ENCODE measurements at regions not wholly inside any gene's neighbourhood (a gene's known extent, or its start where the extent isn't known, plus 50 kb on each side); places are given as distances from the start of the nearest gene placed in this dataset.
"Not testable (repeated sequence)": the region's sequence is repeated elsewhere in the genome, so short reads cannot be mapped to it uniquely, and the experiment has no call there.

DNA sequence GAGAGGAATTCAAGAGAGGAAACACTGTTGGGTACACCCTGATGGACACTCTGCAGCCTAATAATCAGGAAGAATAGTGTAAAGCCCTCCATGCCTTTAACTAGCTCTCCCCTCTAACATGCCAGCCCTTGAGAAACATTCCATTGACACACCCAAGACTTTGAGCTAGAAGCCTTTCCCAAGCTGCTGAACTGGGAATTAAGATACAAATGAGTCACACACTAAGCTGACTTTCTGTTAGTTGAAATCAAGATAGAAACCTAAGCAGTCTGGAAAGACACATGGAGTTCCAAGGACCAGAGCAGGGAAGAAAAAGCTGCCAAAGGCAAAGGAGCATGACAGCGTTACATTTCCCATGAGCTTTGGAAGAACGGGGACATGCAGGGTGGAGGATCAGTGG, 380.8 kb downstream of the NPHP4 start:
- no peak for TF ChIP-seq CTCF (IDR thresholded peaks at IDR 0.05)
- Mint-ChIP-seq H3K27me3 (peaks cover 23% of the 10 kb centered on the region), H3K4me3 (no peak overlapping the region), H3K4me1 (no peaks in the 10 kb centered on the region), H3K36me3 (ENCODE audit: low read depth) (no peaks in the 10 kb centered on the region), H3K9me3 (peaks cover 8% of the 10 kb centered on the region), H3K27ac (no peak overlapping the region)
- CTCF ChIA-PET: no interaction called here
- POLR2A ChIA-PET: no interaction called here
- intact Hi-C loops (cut with micrococcal nuclease): no loop called here
- DNase-seq (no peak), ATAC-seq (ENCODE audit: low read depth) (no peak)

GRCh38 chr1:5610432-5610831, 381.8 kb downstream of the NPHP4 start:
- Mint-ChIP-seq H3K4me3 (no peak overlapping the region), H3K27me3 (peaks cover 19% of the 10 kb centered on the region), H3K9me3 (peaks cover 8% of the 10 kb centered on the region), H3K36me3 (ENCODE audit: low read depth) (no peaks in the 10 kb centered on the region), H3K4me1 (no peaks in the 10 kb centered on the region), H3K27ac (no peak overlapping the region)
- POLR2A ChIA-PET: no interaction called here
- intact Hi-C loops (cut with micrococcal nuclease): no loop called here
- ATAC-seq (ENCODE audit: low read depth): no peak
- DNase-seq: no peak
- TF ChIP-seq CTCF (IDR thresholded peaks at IDR 0.05): no peak
- CTCF ChIA-PET: no interaction called here

DNA sequence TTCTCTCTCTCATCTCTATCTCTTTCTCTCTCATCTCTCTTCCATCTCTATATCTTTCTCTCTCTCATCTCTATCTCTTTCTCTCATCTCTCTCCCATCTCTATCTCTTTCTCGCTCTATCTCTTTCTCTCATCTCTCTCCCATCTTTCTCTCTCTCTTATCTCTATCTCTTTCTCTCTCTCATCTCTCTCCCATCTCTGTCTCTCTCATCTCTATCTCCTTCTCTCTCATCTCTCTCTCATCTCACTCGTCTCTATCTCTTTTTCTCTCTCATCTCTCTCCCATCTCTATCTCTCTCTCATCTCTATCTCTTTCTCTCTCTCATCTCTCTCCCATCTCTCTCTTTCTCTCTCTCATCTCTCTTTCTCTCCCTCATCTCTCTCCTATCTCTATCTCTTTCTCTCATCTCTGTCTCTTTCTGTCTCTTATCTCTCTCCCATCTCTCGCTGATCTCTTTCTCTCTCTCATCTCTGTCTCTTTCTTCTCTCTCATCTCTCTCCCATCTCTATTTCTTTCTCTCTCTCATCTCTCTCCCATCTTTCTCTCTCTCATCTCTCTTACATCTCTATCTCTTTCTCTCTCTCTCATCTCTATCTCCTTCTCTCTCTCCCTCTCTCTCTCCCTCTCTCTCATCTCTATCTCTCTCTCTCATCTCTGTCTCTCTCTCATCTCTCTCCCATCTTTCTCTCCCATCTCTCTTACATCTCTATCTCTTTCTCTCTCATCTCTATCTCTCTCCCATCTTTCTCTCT, 388.7 kb downstream of the NPHP4 start:
- no peak for ATAC-seq (ENCODE audit: low read depth)
- Mint-ChIP-seq H3K36me3 (ENCODE audit: low read depth) (no peaks in the 10 kb centered on the region), H3K27me3 (peaks cover 2% of the 10 kb centered on the region), H3K4me1 (no peaks in the 10 kb centered on the region), H3K27ac (no peak overlapping the region), H3K9me3 (no peaks in the 10 kb centered on the region), H3K4me3 (no peak overlapping the region)
- POLR2A ChIA-PET: no interaction called here
- TF ChIP-seq CTCF (IDR thresholded peaks at IDR 0.05): peak; percentile 58
- intact Hi-C loops (cut with micrococcal nuclease): no loop called here
- CTCF ChIA-PET: no interaction called here
- DNase-seq: no peak

DNA sequence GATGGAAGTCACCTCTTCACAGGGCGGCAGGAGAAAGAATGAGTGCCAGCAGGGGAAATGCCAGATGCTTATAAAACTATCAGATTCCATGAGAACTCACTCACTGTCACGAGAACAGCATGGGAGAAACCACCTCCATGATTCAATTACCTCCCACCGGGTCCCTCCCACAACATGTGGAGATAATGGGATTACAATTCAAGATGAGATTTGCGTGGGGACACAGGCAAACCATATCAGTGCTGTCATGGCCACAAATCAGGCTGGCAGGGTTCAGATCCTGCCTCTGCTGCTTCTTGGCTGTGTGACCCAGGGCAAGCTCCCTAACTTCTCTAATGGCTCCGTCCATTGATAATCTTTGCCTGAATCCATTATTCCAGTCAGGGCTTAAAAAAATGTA, 389.5 kb downstream of the NPHP4 start:
- H3K36me3 Mint-ChIP-seq (ENCODE audit: low read depth); POLR2A ChIA-PET; H3K27ac Mint-ChIP-seq; H3K4me1 Mint-ChIP-seq; H3K4me3 Mint-ChIP-seq; DNase-seq; H3K9me3 Mint-ChIP-seq; intact Hi-C loops (cut with micrococcal nuclease); ATAC-seq (ENCODE audit: low read depth); H3K27me3 Mint-ChIP-seq; CTCF ChIA-PET: not testable (repeated sequence)

DNA sequence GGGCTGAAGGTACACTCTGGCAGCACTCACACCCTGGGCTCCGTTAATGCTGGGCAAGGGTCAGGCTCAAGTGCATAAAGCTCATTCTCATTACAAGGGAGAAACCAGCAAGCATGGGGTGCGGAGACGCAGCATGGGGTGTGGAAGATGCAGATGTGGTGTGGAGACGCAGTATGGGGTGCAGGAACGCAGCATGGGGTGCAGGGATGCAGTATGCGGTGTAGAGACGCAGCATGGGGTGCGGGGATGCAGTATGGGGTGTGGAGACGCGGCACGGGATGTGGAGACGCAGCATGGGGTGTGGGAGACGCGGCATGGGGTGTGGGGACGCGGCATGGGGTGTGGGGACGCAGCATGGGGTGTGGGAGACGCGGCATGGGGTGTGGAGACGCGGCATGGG, 390.7 kb downstream of the NPHP4 start:
- no peaks in the 10 kb centered on the region for H3K4me1 Mint-ChIP-seq
- intact Hi-C loops (cut with micrococcal nuclease): no loop called here
- ChIA-PET POLR2A (no interaction called here), CTCF (no interaction called here)
- ATAC-seq (ENCODE audit: low read depth) (no peak), DNase-seq (no peak)
- no peaks in the 10 kb centered on the region for H3K36me3 Mint-ChIP-seq (ENCODE audit: low read depth)
- H3K27me3 Mint-ChIP-seq: peaks cover 2% of the 10 kb centered on the region
- no peak overlapping the region for H3K27ac Mint-ChIP-seq
- TF ChIP-seq CTCF (IDR thresholded peaks at IDR 0.05): no peak
- no peak overlapping the region for H3K4me3 Mint-ChIP-seq
- H3K9me3 Mint-ChIP-seq: no peaks in the 10 kb centered on the region

- intact Hi-C loops (cut with micrococcal nuclease): no loop called here
- no peak overlapping the region for H3K4me3 Mint-ChIP-seq
- TF ChIP-seq CTCF (IDR thresholded peaks at IDR 0.05): no peak
- DNase-seq (no peak), ATAC-seq (ENCODE audit: low read depth) (no peak)
- H3K9me3 Mint-ChIP-seq: no peaks in the 10 kb centered on the region
- CTCF ChIA-PET: interaction anchor here (0.7 kb wide), 1 partner anchor 89 kb away, joined by 3 read pairs; no protein-coding TSS in a partner anchor
- no peaks in the 10 kb centered on the region for H3K36me3 Mint-ChIP-seq (ENCODE audit: low read depth)
- H3K4me1 Mint-ChIP-seq: no peaks in the 10 kb centered on the region
- peaks cover 2% of the 10 kb centered on the region for H3K27me3 Mint-ChIP-seq
- POLR2A ChIA-PET: no interaction called here
- H3K27ac Mint-ChIP-seq: no peak overlapping the region
Measured at GRCh38 chr1:5599541-5599940, 392.7 kb downstream of the NPHP4 start.

All from activated B cell treated with CpG ODN at 0.5 μM for 24 hours (primary cell).